ENCODE measurements at regions not wholly inside any gene's neighbourhood (a gene's known extent, or its start where the extent isn't known, plus 50 kb on each side); places are given as distances from the start of the nearest gene placed in this dataset.

DNA sequence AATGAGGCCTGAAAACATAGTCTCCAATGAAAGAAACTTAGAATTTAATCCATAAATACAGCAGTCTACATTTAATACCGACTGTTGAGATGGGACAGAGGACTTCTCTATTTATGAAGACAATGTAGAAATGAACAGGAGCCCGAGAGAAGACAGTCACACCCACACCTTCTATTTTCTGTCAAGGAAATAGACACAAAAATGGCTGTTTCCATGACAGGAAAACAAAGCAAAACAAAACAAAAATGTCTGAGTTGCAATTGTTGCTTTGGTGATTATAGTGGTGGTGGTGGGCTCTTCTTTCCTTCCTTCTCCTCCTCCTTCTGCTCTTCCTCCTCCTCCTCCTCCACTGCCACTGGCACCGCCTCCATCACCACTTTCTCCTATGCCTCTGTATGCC is 72.3 kb upstream of the CCDC68 start:
- TF ChIP-seq, protein P1, sequence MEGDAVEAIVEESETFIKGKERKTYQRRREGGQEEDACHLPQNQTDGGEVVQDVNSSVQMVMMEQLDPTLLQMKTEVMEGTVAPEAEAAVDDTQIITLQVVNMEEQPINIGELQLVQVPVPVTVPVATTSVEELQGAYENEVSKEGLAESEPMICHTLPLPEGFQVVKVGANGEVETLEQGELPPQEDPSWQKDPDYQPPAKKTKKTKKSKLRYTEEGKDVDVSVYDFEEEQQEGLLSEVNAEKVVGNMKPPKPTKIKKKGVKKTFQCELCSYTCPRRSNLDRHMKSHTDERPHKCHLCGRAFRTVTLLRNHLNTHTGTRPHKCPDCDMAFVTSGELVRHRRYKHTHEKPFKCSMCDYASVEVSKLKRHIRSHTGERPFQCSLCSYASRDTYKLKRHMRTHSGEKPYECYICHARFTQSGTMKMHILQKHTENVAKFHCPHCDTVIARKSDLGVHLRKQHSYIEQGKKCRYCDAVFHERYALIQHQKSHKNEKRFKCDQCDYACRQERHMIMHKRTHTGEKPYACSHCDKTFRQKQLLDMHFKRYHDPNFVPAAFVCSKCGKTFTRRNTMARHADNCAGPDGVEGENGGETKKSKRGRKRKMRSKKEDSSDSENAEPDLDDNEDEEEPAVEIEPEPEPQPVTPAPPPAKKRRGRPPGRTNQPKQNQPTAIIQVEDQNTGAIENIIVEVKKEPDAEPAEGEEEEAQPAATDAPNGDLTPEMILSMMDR (IDR thresholded peaks at IDR 0.05): no peak
- TF ChIP-seq POLR2A (IDR thresholded peaks at IDR 0.05) (no peak), EP300 (IDR thresholded peaks at IDR 0.05) (no peak), POLR2AphosphoS5 (IDR thresholded peaks at IDR 0.05) (no peak)

DNA sequence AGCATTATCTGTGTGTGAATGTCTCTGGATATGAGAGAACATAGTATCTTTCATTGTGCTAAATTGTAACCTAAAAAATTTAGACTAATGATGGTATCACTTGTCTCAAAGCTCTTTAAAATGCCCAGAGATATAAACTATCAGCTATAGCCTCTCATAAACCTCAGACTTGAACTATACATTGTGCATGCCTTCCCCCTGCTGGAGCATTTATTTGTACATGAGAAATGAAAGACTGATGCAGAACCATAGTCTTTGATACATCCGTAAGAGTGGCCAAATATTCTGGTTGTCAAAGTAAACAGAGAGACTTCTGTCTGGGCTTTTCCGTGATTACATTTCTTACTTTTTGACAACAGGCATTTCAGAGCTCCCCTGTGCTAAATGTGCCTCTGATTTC is 71.9 kb upstream of the CCDC68 start:
- 74 to 88% methylated on average over 2 of the region's 2 CpGs for whole genome bisulfite sequencing, 2 donors
- ATAC-seq (ENCODE audit: low FRiP score in 2 of 2) (no peak), DNase-seq (no peak)

More for the DNA sequence above, 72.3 kb upstream of the CCDC68 start:
- ATAC-seq (ENCODE audit: low FRiP score in 2 of 2) (no peak), DNase-seq (no peak)
- Histone ChIP-seq H3K36me3 (no peaks in the 10 kb centered on the region), H3K4me1 (no peaks in the 10 kb centered on the region), H3K27ac (no peak overlapping the region), H3K9me3 (no peaks in the 10 kb centered on the region), H3K4me3 (no peak overlapping the region), H3K27me3 (no peaks in the 10 kb centered on the region)
- WGBS, 2 donors: 69 to 71% methylated on average over 3 of the region's 3 CpGs

DNA sequence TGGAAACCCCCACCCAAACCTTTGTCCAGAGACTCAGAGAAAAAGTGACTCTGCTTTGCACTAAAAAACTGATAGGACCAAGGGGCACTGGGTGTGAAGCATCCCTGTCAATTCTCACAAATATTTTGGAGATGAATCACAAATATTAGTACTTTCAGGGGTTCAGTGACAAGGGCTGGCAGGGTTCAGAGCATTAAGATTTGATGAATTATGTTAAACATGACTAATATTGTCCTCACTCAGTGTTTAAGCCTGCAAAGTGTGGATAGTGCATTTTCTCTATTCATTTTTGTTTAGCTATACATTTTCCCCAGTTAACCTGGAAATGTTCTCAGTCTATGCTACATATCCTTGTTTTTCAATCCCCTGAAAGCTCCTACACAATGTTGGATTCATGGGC is 65.3 kb upstream of the CCDC68 start:
- Histone ChIP-seq H3K9me3 (no peaks in the 10 kb centered on the region), H3K27ac (no peak overlapping the region), H3K4me1 (no peaks in the 10 kb centered on the region), H3K36me3 (no peaks in the 10 kb centered on the region), H3K4me3 (no peak overlapping the region), H3K27me3 (no peaks in the 10 kb centered on the region)
- no peak for DNase-seq
- no peak for ATAC-seq (ENCODE audit: low FRiP score in 2 of 2)
- no peak for TF ChIP-seq POLR2A (IDR thresholded peaks at IDR 0.05)
- TF ChIP-seq EP300 (IDR thresholded peaks at IDR 0.05): no peak
- TF ChIP-seq POLR2AphosphoS5 (IDR thresholded peaks at IDR 0.05): no peak
- TF ChIP-seq, protein P1 (IDR thresholded peaks at IDR 0.05): no peak

More for the DNA sequence above, 71.9 kb upstream of the CCDC68 start:
- Histone ChIP-seq H3K4me3 (no peak overlapping the region), H3K27ac (no peak overlapping the region), H3K27me3 (no peaks in the 10 kb centered on the region), H3K36me3 (no peaks in the 10 kb centered on the region), H3K9me3 (no peaks in the 10 kb centered on the region), H3K4me1 (no peaks in the 10 kb centered on the region)
- TF ChIP-seq EP300 (IDR thresholded peaks at IDR 0.05) (no peak), POLR2AphosphoS5 (IDR thresholded peaks at IDR 0.05) (no peak), POLR2A (IDR thresholded peaks at IDR 0.05) (no peak)
- TF ChIP-seq, protein P1 (IDR thresholded peaks at IDR 0.05): no peak

DNA sequence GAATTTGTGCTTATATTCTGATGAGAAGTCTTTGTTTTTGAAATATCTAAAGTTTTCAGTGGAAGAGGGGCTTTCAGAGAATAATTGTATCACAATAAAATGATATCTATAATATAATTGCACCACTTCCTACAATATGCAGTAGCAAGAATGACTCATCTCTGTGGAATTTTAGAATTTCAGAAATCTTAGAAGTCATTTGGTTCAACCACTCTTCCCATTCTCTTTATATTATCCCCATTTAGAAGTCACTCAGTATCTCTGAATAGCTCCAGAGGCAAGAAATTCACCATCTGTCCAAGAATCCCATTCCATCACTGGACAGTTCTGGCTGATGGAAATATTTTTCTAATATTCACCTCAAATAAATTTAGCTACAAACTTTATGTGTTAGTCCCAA is 59.3 kb upstream of the CCDC68 start:
- Histone ChIP-seq H3K4me1 (no peaks in the 10 kb centered on the region), H3K4me3 (no peak overlapping the region), H3K36me3 (no peaks in the 10 kb centered on the region), H3K27me3 (no peaks in the 10 kb centered on the region), H3K27ac (no peak overlapping the region), H3K9me3 (no peaks in the 10 kb centered on the region)
- TF ChIP-seq EP300 (IDR thresholded peaks at IDR 0.05): no peak
- TF ChIP-seq, protein P1 (IDR thresholded peaks at IDR 0.05): no peak
- no peak for TF ChIP-seq POLR2A (IDR thresholded peaks at IDR 0.05)
- TF ChIP-seq POLR2AphosphoS5 (IDR thresholded peaks at IDR 0.05): no peak
- ATAC-seq (ENCODE audit: low FRiP score in 2 of 2) (no peak), DNase-seq (no peak)

DNA sequence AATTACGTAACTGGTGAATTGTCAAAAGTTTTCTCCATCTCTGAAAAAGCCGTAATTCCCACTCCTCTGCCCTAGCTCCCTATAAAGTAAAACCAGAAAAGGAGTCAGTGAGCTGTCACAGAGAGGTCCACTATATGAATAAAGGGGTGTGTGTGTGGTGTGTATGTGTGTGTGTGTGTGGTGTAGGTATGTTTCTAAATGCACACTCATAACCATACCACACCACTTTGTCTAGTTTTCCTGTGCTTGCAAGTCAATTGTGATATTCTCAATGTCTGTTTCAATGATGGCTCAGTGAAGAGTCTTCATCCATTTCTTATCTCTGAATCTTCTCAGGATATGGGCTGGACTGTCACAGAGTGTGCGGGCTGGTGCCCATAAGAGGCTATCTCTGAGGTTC is 54.8 kb upstream of the CCDC68 start:
- ATAC-seq (ENCODE audit: low FRiP score in 2 of 2) (no peak), DNase-seq (no peak)
- Histone ChIP-seq H3K27ac (no peak overlapping the region), H3K9me3 (no peaks in the 10 kb centered on the region), H3K27me3 (no peaks in the 10 kb centered on the region), H3K4me1 (no peaks in the 10 kb centered on the region), H3K4me3 (no peak overlapping the region), H3K36me3 (no peaks in the 10 kb centered on the region)
- TF ChIP-seq EP300 (IDR thresholded peaks at IDR 0.05) (no peak), POLR2A (IDR thresholded peaks at IDR 0.05) (no peak), POLR2AphosphoS5 (IDR thresholded peaks at IDR 0.05) (no peak)
- TF ChIP-seq, protein P1 (IDR thresholded peaks at IDR 0.05): no peak
- WGBS, 2 donors: 80 to 91% methylated on average over 3 of the region's 3 CpGs
